ENCODE measurements at regions not wholly inside any gene's neighbourhood (a gene's known extent, or its start where the extent isn't known, plus 50 kb on each side); places are given as distances from the start of the nearest gene placed in this dataset.

DNA sequence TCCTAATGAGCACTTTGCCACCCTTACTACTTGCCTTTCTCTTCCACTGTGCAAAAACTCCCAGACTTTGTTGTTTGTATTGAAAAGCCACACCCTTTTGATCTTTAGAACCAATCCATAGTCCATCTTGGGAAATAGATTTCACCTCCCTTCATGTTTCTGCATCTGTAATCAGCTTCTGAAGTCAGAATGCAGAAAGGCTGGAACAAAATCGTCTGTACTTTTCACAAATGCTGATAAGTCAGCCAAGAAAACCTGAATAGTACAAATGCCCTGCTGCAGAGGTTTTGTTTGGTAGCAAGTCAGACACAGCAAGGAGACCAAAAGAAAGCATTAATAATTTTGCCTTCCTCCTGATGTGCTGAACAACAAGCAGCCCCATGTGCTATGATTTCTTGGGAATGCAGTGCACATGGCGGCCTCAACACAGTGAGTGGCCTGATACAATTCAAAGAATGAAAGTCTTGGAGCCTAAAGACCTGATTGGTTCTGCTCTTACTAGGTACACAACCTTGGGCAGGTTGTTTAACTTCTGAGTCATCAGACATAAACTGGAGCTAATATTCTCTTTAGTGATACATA lies 59.2 kb upstream of the STK32A start:
- intact Hi-C loops (cut with DNase I): no loop called here
- TF ChIP-seq, protein P1, sequence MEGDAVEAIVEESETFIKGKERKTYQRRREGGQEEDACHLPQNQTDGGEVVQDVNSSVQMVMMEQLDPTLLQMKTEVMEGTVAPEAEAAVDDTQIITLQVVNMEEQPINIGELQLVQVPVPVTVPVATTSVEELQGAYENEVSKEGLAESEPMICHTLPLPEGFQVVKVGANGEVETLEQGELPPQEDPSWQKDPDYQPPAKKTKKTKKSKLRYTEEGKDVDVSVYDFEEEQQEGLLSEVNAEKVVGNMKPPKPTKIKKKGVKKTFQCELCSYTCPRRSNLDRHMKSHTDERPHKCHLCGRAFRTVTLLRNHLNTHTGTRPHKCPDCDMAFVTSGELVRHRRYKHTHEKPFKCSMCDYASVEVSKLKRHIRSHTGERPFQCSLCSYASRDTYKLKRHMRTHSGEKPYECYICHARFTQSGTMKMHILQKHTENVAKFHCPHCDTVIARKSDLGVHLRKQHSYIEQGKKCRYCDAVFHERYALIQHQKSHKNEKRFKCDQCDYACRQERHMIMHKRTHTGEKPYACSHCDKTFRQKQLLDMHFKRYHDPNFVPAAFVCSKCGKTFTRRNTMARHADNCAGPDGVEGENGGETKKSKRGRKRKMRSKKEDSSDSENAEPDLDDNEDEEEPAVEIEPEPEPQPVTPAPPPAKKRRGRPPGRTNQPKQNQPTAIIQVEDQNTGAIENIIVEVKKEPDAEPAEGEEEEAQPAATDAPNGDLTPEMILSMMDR (IDR thresholded peaks at IDR 0.05): no peak

DNA sequence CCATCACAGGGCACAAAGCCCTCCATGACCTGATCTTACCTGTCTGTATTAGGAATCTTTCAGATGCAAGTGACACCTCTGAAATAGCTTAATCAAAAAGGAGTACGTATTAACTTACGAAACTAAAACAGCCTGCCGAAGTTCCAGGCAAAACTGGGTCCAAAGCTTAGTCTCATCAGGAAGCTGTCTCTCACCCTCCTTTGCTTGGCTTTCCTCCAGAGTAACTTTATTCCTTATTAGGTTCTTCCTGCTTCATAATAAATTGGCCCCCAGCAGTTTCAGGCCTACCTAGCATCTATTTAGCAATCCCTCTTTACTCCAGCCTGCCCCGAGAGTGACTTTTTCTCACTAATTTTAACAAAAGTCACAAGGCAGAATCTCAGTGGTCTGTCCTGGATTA lies 58.4 kb upstream of the STK32A start:
- no peak overlapping the region for H3K27ac ChIP-seq
- no peaks in the 10 kb centered on the region for H3K36me3 ChIP-seq
- intact Hi-C loops (cut with DNase I): no loop called here
- no peak overlapping the region for H3K4me3 ChIP-seq
- ATAC-seq (no peak), DNase-seq (no peak)
- no peaks in the 10 kb centered on the region for H3K27me3 ChIP-seq (ENCODE audit: low read depth)
- H3K9me3 ChIP-seq: no peaks in the 10 kb centered on the region
- no peaks in the 10 kb centered on the region for H3K4me1 ChIP-seq
- TF ChIP-seq, protein P1 (IDR thresholded peaks at IDR 0.05): no peak

More for the DNA sequence above, 59.2 kb upstream of the STK32A start:
- no peaks in the 10 kb centered on the region for H3K4me1 ChIP-seq
- H3K9me3 ChIP-seq: no peaks in the 10 kb centered on the region
- DNase-seq: no peak
- no peaks in the 10 kb centered on the region for H3K36me3 ChIP-seq
- H3K27me3 ChIP-seq (ENCODE audit: low read depth): no peaks in the 10 kb centered on the region
- H3K27ac ChIP-seq: no peak overlapping the region
- no peak overlapping the region for H3K4me3 ChIP-seq
- no peak for ATAC-seq

DNA sequence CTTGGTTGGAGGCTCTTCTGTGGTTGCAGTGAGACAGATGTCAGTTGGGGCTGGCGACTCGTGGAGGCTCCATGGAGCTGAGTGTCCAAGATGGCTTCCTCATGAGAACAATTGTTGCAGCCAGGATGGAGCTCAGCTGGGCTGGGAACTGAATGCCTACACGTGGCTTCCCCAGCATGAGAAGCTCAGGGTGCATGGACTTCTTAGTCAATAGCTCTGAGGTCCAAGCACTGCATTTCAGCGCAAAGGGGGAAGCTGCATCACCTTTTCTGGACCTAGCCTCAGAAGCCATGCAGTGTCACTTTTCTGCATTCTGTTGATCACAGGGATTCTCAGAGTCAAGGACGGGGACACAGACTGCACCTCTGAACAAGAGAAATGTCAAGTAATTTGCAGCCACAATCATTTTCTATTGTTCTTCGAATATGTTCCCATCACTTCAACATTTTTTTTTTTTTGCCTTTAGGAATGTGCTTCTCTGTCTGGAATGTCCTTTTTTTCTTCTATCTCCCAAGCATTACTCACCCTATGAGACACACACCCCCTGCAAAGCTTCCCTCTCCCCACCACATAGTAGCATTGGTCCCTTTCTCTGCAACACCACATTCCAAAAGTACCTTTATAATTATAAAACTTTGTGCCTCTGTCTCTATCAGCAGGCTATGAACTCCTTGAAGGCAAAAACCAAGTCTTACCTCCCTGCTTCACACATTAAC lies 57.5 kb upstream of the STK32A start:
- Histone ChIP-seq H3K36me3 (no peaks in the 10 kb centered on the region), H3K27ac (no peak overlapping the region), H3K4me3 (no peak overlapping the region), H3K27me3 (ENCODE audit: low read depth) (no peaks in the 10 kb centered on the region), H3K9me3 (no peaks in the 10 kb centered on the region), H3K4me1 (no peaks in the 10 kb centered on the region)
- no peak for ATAC-seq
- TF ChIP-seq, protein P1 (IDR thresholded peaks at IDR 0.05): no peak
- DNase-seq: no peak
- intact Hi-C loops (cut with DNase I): no loop called here

DNA sequence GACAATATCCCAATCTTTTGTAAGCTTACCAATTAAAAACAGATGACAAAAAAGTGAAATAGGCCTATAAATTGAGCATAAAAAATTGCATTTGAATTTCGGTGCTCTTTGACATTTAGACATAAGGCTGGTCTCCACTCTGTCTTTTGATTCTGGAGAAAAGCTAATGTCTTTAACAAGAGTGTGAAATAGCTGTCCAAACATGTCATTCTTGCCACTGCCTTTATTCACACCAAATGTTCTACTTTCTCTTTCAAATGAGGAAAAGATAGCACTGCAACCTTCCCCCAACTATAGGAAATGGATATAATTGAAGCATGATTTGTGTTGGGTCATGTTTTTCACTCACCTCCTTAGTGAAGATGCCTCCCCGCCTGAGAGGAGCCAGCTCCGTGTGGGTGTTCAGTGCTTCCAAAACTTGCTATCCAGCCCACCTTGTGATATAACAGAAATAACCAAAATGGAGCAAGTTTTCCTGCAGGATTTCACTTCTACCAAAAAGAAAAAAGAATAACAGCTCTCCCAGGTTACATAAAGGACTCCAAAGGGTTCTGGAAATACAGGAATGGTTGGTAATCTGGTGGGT lies 55.2 kb upstream of the STK32A start:
- no peaks in the 10 kb centered on the region for H3K36me3 ChIP-seq
- intact Hi-C loops (cut with DNase I): no loop called here
- no peak overlapping the region for H3K27ac ChIP-seq
- ATAC-seq (no peak), DNase-seq (no peak)
- TF ChIP-seq, protein P1 (IDR thresholded peaks at IDR 0.05): no peak
- H3K27me3 ChIP-seq (ENCODE audit: low read depth): no peaks in the 10 kb centered on the region
- H3K9me3 ChIP-seq: no peaks in the 10 kb centered on the region
- no peaks in the 10 kb centered on the region for H3K4me1 ChIP-seq
- H3K4me3 ChIP-seq: no peak overlapping the region

DNA sequence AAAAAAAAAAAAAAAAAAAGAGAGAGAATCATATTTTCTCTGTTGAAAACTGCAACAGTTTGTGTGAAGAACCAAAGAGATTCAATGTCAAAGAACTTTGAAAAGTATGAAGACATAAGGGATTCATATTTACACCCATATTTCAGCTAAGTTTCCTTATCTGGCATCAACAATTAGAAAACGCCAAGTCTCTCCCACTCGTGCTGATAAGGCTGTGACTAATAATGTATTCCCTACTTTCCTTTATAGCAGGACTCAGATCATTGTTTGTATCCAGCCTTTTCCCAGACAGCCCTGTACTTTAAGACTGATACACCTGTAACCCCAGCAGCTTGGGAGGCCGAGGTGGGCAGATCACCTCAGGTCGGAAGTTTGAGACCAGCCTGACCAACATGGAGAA lies 54.1 kb upstream of the STK32A start:
- H3K27ac ChIP-seq: no peak overlapping the region
- no peak overlapping the region for H3K4me3 ChIP-seq
- no peaks in the 10 kb centered on the region for H3K9me3 ChIP-seq
- H3K27me3 ChIP-seq (ENCODE audit: low read depth): no peaks in the 10 kb centered on the region
- intact Hi-C loops (cut with DNase I): no loop called here
- no peaks in the 10 kb centered on the region for H3K36me3 ChIP-seq
- ATAC-seq: no peak
- TF ChIP-seq, protein P1 (IDR thresholded peaks at IDR 0.05): no peak
- no peaks in the 10 kb centered on the region for H3K4me1 ChIP-seq
- DNase-seq: no peak

All from lower lobe of right lung (tissue), 2 donors.